ENCODE measurements at regions not wholly inside any gene's neighbourhood (a gene's known extent, or its start where the extent isn't known, plus 50 kb on each side); places are given as distances from the start of the nearest gene placed in this dataset.

DNA sequence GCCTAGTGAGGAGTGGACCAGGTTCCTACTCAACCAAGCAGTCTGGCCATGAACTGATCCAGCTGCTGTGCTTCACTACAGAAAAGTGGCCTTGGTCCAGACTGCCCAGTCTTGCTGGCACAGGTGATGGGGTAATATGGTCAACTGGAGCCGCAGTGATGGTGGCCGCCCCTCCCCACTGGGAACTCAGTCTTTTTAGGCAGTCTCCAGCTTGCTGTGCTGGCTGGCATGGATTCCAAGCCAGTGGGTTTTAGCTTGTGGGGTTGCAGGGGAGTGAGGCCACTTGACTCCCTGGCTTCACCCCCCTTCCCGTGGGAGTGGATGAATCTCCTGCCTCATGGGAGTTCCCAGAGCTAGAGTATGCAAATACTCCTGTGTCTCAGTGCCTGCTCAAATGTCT lies 52.7 kb upstream of the CDK6 start:
- no peaks in the 10 kb centered on the region for H3K36me3 ChIP-seq (ENCODE audit: control insufficient read depth, insufficient read depth, low read length)
- 93 to 100% methylated on average over 3 of the region's 3 CpGs for WGBS, 2 experiments (ENCODE audit: insufficient coverage in 1 of 2, insufficient read length in 1 of 2)
- TF ChIP-seq, protein P1, sequence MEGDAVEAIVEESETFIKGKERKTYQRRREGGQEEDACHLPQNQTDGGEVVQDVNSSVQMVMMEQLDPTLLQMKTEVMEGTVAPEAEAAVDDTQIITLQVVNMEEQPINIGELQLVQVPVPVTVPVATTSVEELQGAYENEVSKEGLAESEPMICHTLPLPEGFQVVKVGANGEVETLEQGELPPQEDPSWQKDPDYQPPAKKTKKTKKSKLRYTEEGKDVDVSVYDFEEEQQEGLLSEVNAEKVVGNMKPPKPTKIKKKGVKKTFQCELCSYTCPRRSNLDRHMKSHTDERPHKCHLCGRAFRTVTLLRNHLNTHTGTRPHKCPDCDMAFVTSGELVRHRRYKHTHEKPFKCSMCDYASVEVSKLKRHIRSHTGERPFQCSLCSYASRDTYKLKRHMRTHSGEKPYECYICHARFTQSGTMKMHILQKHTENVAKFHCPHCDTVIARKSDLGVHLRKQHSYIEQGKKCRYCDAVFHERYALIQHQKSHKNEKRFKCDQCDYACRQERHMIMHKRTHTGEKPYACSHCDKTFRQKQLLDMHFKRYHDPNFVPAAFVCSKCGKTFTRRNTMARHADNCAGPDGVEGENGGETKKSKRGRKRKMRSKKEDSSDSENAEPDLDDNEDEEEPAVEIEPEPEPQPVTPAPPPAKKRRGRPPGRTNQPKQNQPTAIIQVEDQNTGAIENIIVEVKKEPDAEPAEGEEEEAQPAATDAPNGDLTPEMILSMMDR (conservative IDR thresholded peaks at IDR 0.05): no peak
- H3K4me1 Mint-ChIP-seq: peaks cover 30% of the 10 kb centered on the region
- no peak overlapping the region for H3K4me3 ChIP-seq (ENCODE audit: low read length)
- no peak overlapping the region for H3K27ac Mint-ChIP-seq
- H3K4me1 ChIP-seq (ENCODE audit: control insufficient read depth, insufficient read depth, low read length): no peaks in the 10 kb centered on the region
- H3K9ac ChIP-seq (ENCODE audit: extremely low read depth, low read length, poor library complexity, severe bottlenecking): no peak overlapping the region
- no peaks in the 10 kb centered on the region for H3K27me3 ChIP-seq (ENCODE audit: control insufficient read depth, insufficient read depth, low read length, poor library complexity, severe bottlenecking)
- H3K27ac ChIP-seq (ENCODE audit: low read depth, low read length): no peak overlapping the region
- no peak for DNase-seq
- H3K9me3 ChIP-seq (ENCODE audit: control insufficient read depth, low read length): peaks cover 36% of the 10 kb centered on the region
- H3K36me3 Mint-ChIP-seq (ENCODE audit: low read depth): no peaks in the 10 kb centered on the region
- H3K27me3 Mint-ChIP-seq (ENCODE audit: insufficient read depth): peaks cover 21% of the 10 kb centered on the region
- no peak overlapping the region for H3K4me3 Mint-ChIP-seq
- H3K9me3 Mint-ChIP-seq: peaks cover 18% of the 10 kb centered on the region

Data from endodermal cell (in vitro differentiated cells).